ENCODE measurements at regions not wholly inside any gene's neighbourhood (a gene's known extent, or its start where the extent isn't known, plus 50 kb on each side); places are given as distances from the start of the nearest gene placed in this dataset.

- TF ChIP-seq CTCF (IDR thresholded peaks at IDR 0.05) (no peak), POLR2A (IDR thresholded peaks at IDR 0.05) (no peak)
Observed at GRCh38 chr13:84025824-84026223, 143.6 kb upstream of the SLITRK1 start.

Measured in tibial nerve (tissue), 3 donors.